ENCODE measurements at regions not wholly inside any gene's neighbourhood (a gene's known extent, or its start where the extent isn't known, plus 50 kb on each side); places are given as distances from the start of the nearest gene placed in this dataset.

GRCh38 chr18:61123309-61123708 lies 209.9 kb upstream of the CDH20 start:
- Histone ChIP-seq H3K4me1 (replicated peaks in 1 of 4; ENCODE audit: control insufficient read depth in 3 of 4, insufficient read depth in 4 of 4, low read length in 3 of 4) (peaks cover 0 to 7% (median 2%) of the 10 kb centered on the region in 4 experiments; a peak in 4 of 7 replicates), H3K9me3 (ENCODE audit: insufficient read depth in 2 of 2, low read depth in 1 of 2, low read length in 1 of 2) (no peaks in the 10 kb centered on the region), H3K4me2 (ENCODE audit: insufficient read depth in 1 of 2, low read depth in 2 of 2, low read length in 2 of 2) (no peak overlapping the region), H2AFZ (ENCODE audit: low read length) (no peak overlapping the region), H4K20me1 (replicated peaks in 1 of 2; ENCODE audit: control insufficient read depth in 1 of 2, insufficient read depth in 2 of 2, low read length in 2 of 2) (no peaks in the 10 kb centered on the region), H2BK5ac (ENCODE audit: low read depth, low read length) (no peak overlapping the region), H3K79me2 (ENCODE audit: control insufficient read depth in 1 of 2, insufficient read depth in 2 of 2, low read length in 2 of 2) (no peaks in the 10 kb centered on the region), H4K8ac (ENCODE audit: extremely low read depth, insufficient read depth, low read length) (no peak overlapping the region), H3K23me2 (ENCODE audit: low read depth, low read length) (no peaks in the 10 kb centered on the region), H3K27ac (ENCODE audit: low read depth, low read length) (no peak overlapping the region), H3K18ac (ENCODE audit: extremely low read depth, low read length) (no peak overlapping the region), H2BK120ac (replicated peaks; ENCODE audit: low read depth, low read length) (no peak overlapping the region), H2BK15ac (ENCODE audit: low read length) (no peak overlapping the region), H3K56ac (replicated peaks; ENCODE audit: insufficient read length, low read depth, low read length) (no peak overlapping the region), H3K79me1 (ENCODE audit: low read depth, low read length) (no peaks in the 10 kb centered on the region), H2BK20ac (ENCODE audit: low read length) (no peak overlapping the region), H4K5ac (ENCODE audit: insufficient read length, low read depth, low read length) (no peak overlapping the region), H3K27me3 (replicated peaks in 1 of 4; ENCODE audit: control insufficient read depth in 3 of 4, extremely low read depth in 1 of 4, insufficient read depth in 3 of 4, low read length in 3 of 4) (no peaks in the 10 kb centered on the region), H3K36me3 (ENCODE audit: control insufficient read depth in 2 of 4, insufficient read depth in 4 of 4, low read length in 3 of 4) (no peaks in the 10 kb centered on the region), H2BK12ac (ENCODE audit: low read depth, low read length) (no peak overlapping the region), H4K91ac (replicated peaks; ENCODE audit: insufficient read length, low read length) (no peak overlapping the region), H3K14ac (ENCODE audit: insufficient read length) (no peak overlapping the region), H3K23ac (ENCODE audit: insufficient read length) (no peak overlapping the region), H2AK5ac (ENCODE audit: low read depth, low read length) (no peak overlapping the region), H3K4ac (replicated peaks; ENCODE audit: insufficient read length, low read depth, low read length) (no peak overlapping the region), H3K9ac (replicated peaks in 1 of 4; ENCODE audit: extremely low read depth in 1 of 4, low read depth in 3 of 4, low read length in 3 of 4) (no peak overlapping the region), H3K4me3 (ENCODE audit: extremely low read depth in 1 of 4, insufficient read depth in 2 of 4, low read depth in 3 of 4, low read length in 4 of 4) (no peak overlapping the region)
- ChIA-PET CTCF (ENCODE audit: partially characterized antibody) (interaction anchor here (1.2 kb wide), 1 partner anchor 18 kb away, joined by 3 read pairs; no protein-coding TSS in a partner anchor), POLR2A (ENCODE audit: partially characterized antibody) (no interaction called here)
- FAIRE-seq (no peak), DNase-seq (ENCODE audit: low read depth in 1 of 2, low spot score in 2 of 2) (no peak)
- WGBS, 2 experiments (ENCODE audit: extremely low coverage in 1 of 2, insufficient coverage in 1 of 2, insufficient read length in 1 of 2, insufficient replicate concordance in 2 of 2, low coverage in 1 of 2, low lambda C conversion rate in 2 of 2, missing lambda C conversion rate in 1 of 2), result 88% methylated on average over 2 of the region's 2 CpGs; no CpG with 5 or more reads in 1 of the 2 experiments
- TF ChIP-seq BACH1 (IDR thresholded peaks at IDR 0.05; ENCODE audit: low read length) (no peak), TCF12 (IDR thresholded peaks at IDR 0.05; ENCODE audit: low read depth, low read length) (no peak), RFX5 (IDR thresholded peaks at IDR 0.05; ENCODE audit: borderline replicate concordance, low read depth, low read length) (no peak), PHF8 (conservative IDR thresholded peaks at IDR 0.05; ENCODE audit: low read depth, low read length) (no peak), NRF1 (IDR thresholded peaks at IDR 0.05; ENCODE audit: low read depth, low read length) (no peak), JUND (IDR thresholded peaks at IDR 0.05; ENCODE audit: low read length) (no peak), E2F6 (IDR thresholded peaks at IDR 0.05) (no peak), SIX5 (IDR thresholded peaks at IDR 0.05; ENCODE audit: low read depth, low read length) (no peak), POU5F1 (IDR thresholded peaks at IDR 0.05; ENCODE audit: low read depth, low read length) (no peak), YY1 (IDR thresholded peaks at IDR 0.05; ENCODE audit: low read depth, low read length) (no peak), KDM4A (IDR thresholded peaks at IDR 0.05; ENCODE audit: low read depth, low read length, severe bottlenecking) (no peak), RBBP5 (IDR thresholded peaks at IDR 0.05; ENCODE audit: borderline replicate concordance, low read depth, low read length) (no peak), CBX8 (IDR thresholded peaks at IDR 0.05; ENCODE audit: borderline replicate concordance, low read depth, low read length) (no peak), NANOG (IDR thresholded peaks at IDR 0.05; ENCODE audit: insufficient read depth, low read depth, low read length, poor library complexity, severe bottlenecking) (no peak), RAD21 (IDR thresholded peaks at IDR 0.05 in 1 of 2, conservative IDR thresholded peaks at IDR 0.05 in 1 of 2; ENCODE audit: low read depth in 2 of 2, low read length in 2 of 2) (no peak)

Measured in H1 (cell line).